ENCODE measurements at regions not wholly inside any gene's neighbourhood (a gene's known extent, or its start where the extent isn't known, plus 50 kb on each side); places are given as distances from the start of the nearest gene placed in this dataset.

DNA sequence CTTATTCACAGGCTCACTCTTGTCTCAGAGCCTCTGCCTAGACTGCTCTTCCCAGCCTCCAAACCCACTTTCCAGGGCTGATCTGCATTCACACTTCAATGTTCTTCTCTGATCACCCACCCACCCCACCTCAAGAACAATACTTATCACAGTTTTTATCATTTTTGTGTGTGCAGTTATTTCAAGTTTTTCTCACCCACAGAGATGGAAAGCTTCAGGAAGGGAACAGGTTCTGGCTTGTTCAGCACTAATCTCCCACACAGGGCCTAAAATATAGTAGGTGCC, 160.9 kb downstream of the MRPL14 start:
- no peaks in the 10 kb centered on the region for H3K79me1 ChIP-seq (ENCODE audit: insufficient read depth, low read depth, low read length, poor library complexity, severe bottlenecking)
- Mint-ChIP-seq H3K36me3 (ENCODE audit: insufficient read depth in 1 of 3, low read depth in 3 of 3) (no peaks in the 10 kb centered on the region), H3K4me1 (peaks cover 31 to 35% of the 10 kb centered on the region in 2 experiments), H3K4me3 (no peak overlapping the region), H3K9me3 (no peaks in the 10 kb centered on the region; a peak in 2 of 5 replicates), H3K27ac (no peak overlapping the region), H3K27me3 (ENCODE audit: low read depth) (no peaks in the 10 kb centered on the region)
- no peaks in the 10 kb centered on the region for H3K79me2 ChIP-seq (ENCODE audit: insufficient read depth, low read length)
- H2AK5ac ChIP-seq (ENCODE audit: insufficient read length, low read length), result no peak overlapping the region
- H4K8ac ChIP-seq (replicated peaks; ENCODE audit: insufficient read length, low read depth, low read length), result no peak overlapping the region
- H3K9ac ChIP-seq (ENCODE audit: extremely low read depth, insufficient read length, low read length), result no peak overlapping the region
- H2BK5ac ChIP-seq (ENCODE audit: insufficient read length, low read length), result no peak overlapping the region
- no peak overlapping the region for H3K4me2 ChIP-seq (ENCODE audit: insufficient read depth, insufficient read length, low read length)
- no peak overlapping the region for H3K56ac ChIP-seq (ENCODE audit: insufficient read length, low read depth, low read length)
- H3T11ph ChIP-seq (ENCODE audit: low read length), result no peak overlapping the region
- H3K18ac ChIP-seq (ENCODE audit: insufficient read length, low read depth, low read length), result no peak overlapping the region
- no peak overlapping the region for H3K4ac ChIP-seq (ENCODE audit: low read depth, low read length)
- DNase-seq, result no peak
- H2AFZ ChIP-seq (ENCODE audit: low read length), result no peak overlapping the region
- TF ChIP-seq, protein P1, sequence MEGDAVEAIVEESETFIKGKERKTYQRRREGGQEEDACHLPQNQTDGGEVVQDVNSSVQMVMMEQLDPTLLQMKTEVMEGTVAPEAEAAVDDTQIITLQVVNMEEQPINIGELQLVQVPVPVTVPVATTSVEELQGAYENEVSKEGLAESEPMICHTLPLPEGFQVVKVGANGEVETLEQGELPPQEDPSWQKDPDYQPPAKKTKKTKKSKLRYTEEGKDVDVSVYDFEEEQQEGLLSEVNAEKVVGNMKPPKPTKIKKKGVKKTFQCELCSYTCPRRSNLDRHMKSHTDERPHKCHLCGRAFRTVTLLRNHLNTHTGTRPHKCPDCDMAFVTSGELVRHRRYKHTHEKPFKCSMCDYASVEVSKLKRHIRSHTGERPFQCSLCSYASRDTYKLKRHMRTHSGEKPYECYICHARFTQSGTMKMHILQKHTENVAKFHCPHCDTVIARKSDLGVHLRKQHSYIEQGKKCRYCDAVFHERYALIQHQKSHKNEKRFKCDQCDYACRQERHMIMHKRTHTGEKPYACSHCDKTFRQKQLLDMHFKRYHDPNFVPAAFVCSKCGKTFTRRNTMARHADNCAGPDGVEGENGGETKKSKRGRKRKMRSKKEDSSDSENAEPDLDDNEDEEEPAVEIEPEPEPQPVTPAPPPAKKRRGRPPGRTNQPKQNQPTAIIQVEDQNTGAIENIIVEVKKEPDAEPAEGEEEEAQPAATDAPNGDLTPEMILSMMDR (conservative IDR thresholded peaks at IDR 0.05), result no peak
- H2BK20ac ChIP-seq (ENCODE audit: low read depth, low read length, poor library complexity, severe bottlenecking), result no peak overlapping the region
- H4K91ac ChIP-seq (ENCODE audit: insufficient read length, low read depth, low read length), result no peak overlapping the region
- H3K4me1 ChIP-seq (ENCODE audit: insufficient read depth, low read length), result peaks cover 2% of the 10 kb centered on the region; the same call in 1 of the 2 replicates
- H4K5ac ChIP-seq (ENCODE audit: insufficient read length, low read depth, low read length), result no peak overlapping the region
- no peak overlapping the region for H2BK15ac ChIP-seq (ENCODE audit: low read depth, low read length)
- no peaks in the 10 kb centered on the region for H4K20me1 ChIP-seq (ENCODE audit: control insufficient read depth, insufficient read depth, insufficient read length)
- H3K23me2 ChIP-seq (ENCODE audit: insufficient read length, low read depth, low read length, poor library complexity, severe bottlenecking), result no peaks in the 10 kb centered on the region
- H3K9me3 ChIP-seq (ENCODE audit: control insufficient read depth, low read depth, low read length), result no peaks in the 10 kb centered on the region
- no peaks in the 10 kb centered on the region for H3K27me3 ChIP-seq (ENCODE audit: insufficient read depth, low read length)
- H3K27ac ChIP-seq (ENCODE audit: insufficient read length, low read depth, low read length), result no peak overlapping the region
- no peak overlapping the region for H2BK120ac ChIP-seq (ENCODE audit: low read depth, low read length, poor library complexity, severe bottlenecking)
- H2BK12ac ChIP-seq (ENCODE audit: insufficient read length, low read depth, low read length), result no peak overlapping the region
- H3K23ac ChIP-seq (ENCODE audit: insufficient read length, low read depth, low read length), result no peak overlapping the region
- no peak overlapping the region for H3K14ac ChIP-seq (ENCODE audit: insufficient read depth, low read length)
